ENCODE measurements at regions not wholly inside any gene's neighbourhood (a gene's known extent, or its start where the extent isn't known, plus 50 kb on each side); places are given as distances from the start of the nearest gene placed in this dataset.

DNA sequence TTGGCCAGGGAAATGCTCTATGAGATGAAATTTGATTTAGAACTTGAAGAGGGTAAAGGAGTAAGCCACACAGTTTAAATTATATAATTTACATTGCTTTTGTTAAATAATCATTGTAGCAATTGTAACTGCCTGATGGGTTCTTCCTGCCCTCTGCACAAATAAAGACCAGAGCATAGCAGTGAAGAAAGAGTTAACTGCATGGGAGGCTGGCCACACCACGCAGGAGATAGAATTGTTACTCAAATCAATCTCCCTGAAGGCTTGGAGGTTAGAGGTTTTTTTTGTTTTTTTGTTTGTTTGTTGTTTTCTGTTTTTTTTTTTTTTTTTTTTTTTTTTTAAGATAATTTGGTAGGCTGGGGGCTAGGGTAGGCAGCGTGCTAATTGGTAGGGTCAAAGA is 467.0 kb upstream of the GOT2 start:
- no peak for TF ChIP-seq EZH2 (IDR thresholded peaks at IDR 0.05; ENCODE audit: insufficient read depth, poor library complexity, severe bottlenecking)
- TF ChIP-seq EZH2phosphoT487 (IDR thresholded peaks at IDR 0.05; ENCODE audit: insufficient read depth, low read depth), result no peak
